Fibroblast of villous mesenchyme (primary cell): ENCODE measurements at regions not wholly inside any gene's neighbourhood (a gene's known extent, or its start where the extent isn't known, plus 50 kb on each side); places are given as distances from the start of the nearest gene placed in this dataset.

Source experiments
- DNase-seq: peaks from one replicate; pipeline ENCODE4 v3.0.0-alpha.2; 2010; ENCODE audit warnings: low read depth
- H3K4me3 ChIP-seq: 2 replicates; pipeline ENCODE4 v1.5.1; 2011; ENCODE audit warnings: low read depth, mild to moderate bottlenecking, low read length
- TF ChIP-seq, protein P1 (sequence below): IDR thresholded peaks from 2 replicates; pipeline ENCODE4 v1.5.1; 2012; ENCODE audit warnings: low read depth, mild to moderate bottlenecking, low read length; ENCODE audit not compliant: insufficient read depth

DNA sequence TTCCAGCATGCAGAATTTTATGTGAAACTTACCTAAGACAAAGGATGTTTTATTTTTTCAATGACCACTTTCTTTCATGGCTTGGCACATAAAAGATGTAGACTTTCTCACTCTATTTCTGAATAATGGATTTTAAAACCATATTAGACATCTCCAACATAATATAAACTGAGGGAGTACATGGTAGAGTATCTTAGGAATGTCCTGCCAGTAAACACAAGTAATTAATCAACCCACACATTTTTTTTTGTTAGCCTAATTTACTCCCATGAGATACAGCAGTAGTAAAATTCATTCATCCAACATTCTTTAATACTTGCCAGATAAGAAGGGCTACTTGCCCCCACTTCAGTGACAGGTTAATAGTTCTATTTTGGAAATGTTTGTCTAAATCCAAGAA lies 235.4 kb upstream of the ADAMTS5 start:
- TF ChIP-seq, protein P1, sequence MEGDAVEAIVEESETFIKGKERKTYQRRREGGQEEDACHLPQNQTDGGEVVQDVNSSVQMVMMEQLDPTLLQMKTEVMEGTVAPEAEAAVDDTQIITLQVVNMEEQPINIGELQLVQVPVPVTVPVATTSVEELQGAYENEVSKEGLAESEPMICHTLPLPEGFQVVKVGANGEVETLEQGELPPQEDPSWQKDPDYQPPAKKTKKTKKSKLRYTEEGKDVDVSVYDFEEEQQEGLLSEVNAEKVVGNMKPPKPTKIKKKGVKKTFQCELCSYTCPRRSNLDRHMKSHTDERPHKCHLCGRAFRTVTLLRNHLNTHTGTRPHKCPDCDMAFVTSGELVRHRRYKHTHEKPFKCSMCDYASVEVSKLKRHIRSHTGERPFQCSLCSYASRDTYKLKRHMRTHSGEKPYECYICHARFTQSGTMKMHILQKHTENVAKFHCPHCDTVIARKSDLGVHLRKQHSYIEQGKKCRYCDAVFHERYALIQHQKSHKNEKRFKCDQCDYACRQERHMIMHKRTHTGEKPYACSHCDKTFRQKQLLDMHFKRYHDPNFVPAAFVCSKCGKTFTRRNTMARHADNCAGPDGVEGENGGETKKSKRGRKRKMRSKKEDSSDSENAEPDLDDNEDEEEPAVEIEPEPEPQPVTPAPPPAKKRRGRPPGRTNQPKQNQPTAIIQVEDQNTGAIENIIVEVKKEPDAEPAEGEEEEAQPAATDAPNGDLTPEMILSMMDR: no peak
- no peak for DNase-seq
- no peak overlapping the region for H3K4me3 ChIP-seq

DNA sequence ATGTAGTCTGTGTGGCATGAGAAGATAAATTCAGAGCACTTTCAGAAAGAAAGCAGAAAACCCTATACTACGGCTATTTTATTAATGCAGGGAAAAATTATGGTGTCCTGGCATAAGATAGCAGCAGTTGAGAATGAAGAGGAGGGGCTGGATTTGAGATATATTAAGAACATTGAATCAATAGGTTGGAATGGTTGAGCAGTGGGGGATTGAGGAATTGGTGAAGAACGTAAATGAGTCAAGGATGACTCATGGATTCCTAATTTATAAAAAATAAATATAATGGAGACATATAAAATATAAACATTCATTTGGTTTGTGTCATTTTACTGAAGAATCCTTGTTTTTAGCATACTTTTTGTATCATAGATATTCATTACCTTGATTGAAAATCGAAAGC lies 234.3 kb upstream of the ADAMTS5 start:
- no peak overlapping the region for H3K4me3 ChIP-seq
- DNase-seq: no peak
- TF ChIP-seq, protein P1: no peak

DNA sequence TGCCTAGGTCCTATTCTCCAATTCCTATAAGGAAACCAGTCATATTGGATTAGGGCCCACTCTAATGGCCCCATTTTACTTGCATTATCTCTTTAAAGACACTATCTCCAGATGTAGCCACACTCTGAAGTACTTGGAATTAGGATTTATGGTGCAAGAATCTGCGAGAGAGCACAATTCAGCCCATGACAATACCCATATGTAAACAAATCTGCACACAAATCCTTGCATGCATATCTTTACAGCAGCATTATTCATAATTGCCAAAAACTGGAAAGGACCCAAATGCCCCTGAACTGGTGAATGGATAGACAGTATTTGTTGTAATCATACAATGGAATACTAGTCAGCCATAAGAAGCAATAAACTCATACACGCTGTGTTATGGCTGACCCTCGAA lies 229.8 kb upstream of the ADAMTS5 start:
- TF ChIP-seq, protein P1: no peak
- H3K4me3 ChIP-seq: no peak overlapping the region
- peak; percentile 72 for DNase-seq

DNA sequence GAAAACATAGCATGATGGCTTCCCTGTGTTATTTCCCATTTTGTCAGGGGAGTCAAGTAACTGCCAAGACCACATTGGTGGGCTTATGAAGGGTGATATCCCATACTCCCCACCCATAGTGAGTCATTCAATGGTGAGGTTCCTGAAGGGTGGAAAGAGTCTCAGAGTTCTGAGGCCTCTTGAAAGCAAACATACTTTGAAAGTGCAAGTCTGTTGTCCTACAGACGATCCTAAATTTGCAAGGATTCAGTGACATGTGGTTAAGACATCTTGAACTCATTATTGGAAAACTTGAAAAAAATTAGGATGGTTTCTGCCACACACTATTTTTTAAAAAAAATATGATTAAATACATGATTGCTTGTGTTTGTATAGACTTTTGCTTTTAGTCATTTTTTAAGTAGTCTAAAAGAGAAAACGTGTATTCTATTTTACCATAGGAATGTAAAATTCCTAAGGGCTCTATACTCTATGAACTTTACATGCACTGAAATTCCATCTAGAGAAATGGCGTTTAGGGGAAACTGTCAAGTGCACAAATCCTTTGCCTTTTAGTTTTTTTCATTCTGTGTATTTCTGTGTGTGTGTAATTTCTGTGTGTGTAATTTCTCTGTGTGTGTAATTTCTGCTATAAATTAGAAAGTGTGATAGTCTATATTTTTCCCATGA lies 225.5 kb upstream of the ADAMTS5 start:
- TF ChIP-seq, protein P1: no peak
- no peak overlapping the region for H3K4me3 ChIP-seq
- peak; percentile 14 for DNase-seq

DNA sequence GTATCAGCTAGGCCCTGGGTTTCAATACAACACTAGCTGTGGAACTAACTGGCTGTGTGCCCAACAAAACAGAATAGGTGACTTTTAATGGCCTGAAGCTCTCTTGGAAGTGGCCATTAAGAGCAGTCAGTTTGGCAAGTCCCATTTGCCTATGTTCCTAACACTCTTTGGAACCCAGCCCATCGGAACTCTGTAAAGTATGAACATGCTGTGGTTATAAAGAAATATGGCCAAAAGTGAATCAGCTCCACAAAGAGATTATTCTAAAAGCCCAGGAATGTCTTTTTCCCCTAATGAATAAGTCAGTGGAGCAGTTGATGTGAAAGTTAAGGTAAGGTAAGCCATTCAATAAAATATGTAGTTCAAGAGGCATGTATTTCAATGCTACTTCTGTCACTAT lies 223.7 kb upstream of the ADAMTS5 start:
- no peak overlapping the region for H3K4me3 ChIP-seq
- TF ChIP-seq, protein P1: no peak
- DNase-seq: peak; percentile 31

DNA sequence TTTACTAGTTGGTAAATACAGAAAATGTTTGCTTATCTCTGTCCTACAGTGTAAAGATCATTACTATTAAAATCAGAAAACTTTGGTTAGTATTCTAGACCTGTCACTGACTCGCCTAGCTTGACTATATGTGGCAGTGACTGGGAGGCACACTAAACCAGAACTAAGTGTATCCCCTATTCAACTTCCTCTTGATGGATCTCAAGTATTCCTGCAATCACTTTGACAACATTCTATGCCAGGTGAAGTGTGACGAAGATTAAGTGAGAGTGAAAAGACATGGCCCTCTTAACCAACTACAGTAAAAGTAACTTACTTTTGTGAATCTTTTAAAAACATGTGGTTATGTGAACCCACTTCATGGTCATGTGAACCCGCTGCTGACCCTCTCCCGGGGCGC lies 223.0 kb upstream of the ADAMTS5 start:
- H3K4me3 ChIP-seq: no peak overlapping the region
- TF ChIP-seq, protein P1: no peak
- no peak for DNase-seq

DNA sequence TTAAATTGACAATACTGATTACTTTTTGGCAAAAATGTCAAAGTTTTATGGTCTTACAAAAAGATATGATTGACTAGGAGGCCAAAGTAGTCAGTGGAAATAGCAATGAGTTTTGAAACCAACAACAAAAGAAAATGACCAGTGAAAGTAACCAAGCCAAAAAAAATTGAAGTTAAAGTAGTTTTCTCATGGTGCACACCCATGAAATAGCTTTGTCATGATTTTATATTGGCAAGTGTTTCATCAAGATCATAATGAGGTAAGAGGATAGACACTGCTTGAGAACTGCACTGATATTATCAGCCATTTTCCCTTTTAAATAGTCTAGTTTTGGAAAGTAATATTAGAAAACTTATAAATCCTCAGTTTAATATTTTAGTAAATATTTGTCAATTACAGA lies 206.2 kb upstream of the ADAMTS5 start:
- no peak overlapping the region for H3K4me3 ChIP-seq
- DNase-seq: no peak
- TF ChIP-seq, protein P1: no peak
